HepG2 (cell line): ENCODE measurements at regions not wholly inside any gene's neighbourhood (a gene's known extent, or its start where the extent isn't known, plus 50 kb on each side); places are given as distances from the start of the nearest gene placed in this dataset.

Experiments
- ATAC-seq: fragments of 200-7000 bp; cut with Tn5 transposase; 3 replicates; pipeline ENCODE4 v1.9.1; 2020; ENCODE audit warnings: mild to moderate bottlenecking, moderate library complexity
- BruUV-seq: library from RNA; stranded (reverse); fragments of 400-500 nt; replicated peaks from 2 replicates; lab custom pipeline; 2021; lab: Mats Ljungman, UMichigan
- CTCF ChIA-PET: fragments of 300-600 bp; formaldehyde crosslinking; extraction: SDS; loops from one replicate; lab custom pipeline; 2021; ENCODE audit warnings: low total read pairs, inconsistent platforms, low intra/inter-chr PET ratio; lab: Yijun Ruan, JAX
- POLR2A ChIA-PET: fragments of 350-600 bp; sonication (Branson Sonifier 250); formaldehyde crosslinking; loops from one replicate; lab custom pipeline; 2020; ENCODE audit warnings: antibody characterized with exemption, inconsistent platforms; lab: Yijun Ruan, JAX
- DNase-seq: peaks from one replicate; pipeline ENCODE4 v3.0.0-alpha.2; 2015; ENCODE audit warnings: low spot score
- FAIRE-seq: peaks from 3 replicates; lab custom pipeline; 2011; peaks lifted over from hg19 to GRCh38; lab: Jason Lieb, UNC
- H2AFZ ChIP-seq: one replicate; pipeline ENCODE4 v1.6.1; 2011; ENCODE audit warnings: low read length, inconsistent platforms
- H3K27ac ChIP-seq: fragments of 300-600 bp; 3 replicates; pipeline ENCODE4 v1.8.0; 2011; ENCODE audit warnings: mixed run types, mild to moderate bottlenecking, mixed read lengths, low read length, inconsistent platforms; ENCODE audit not compliant: insufficient read depth; ENCODE audit errors: extremely low read length
- H3K27me3 ChIP-seq, 2 experiments: fragments of 200-600 bp in 1 of 2; 2 replicates in 1 of 2; 3 replicates in 1 of 2; pipeline versions ENCODE4 v1.6.0 to v1.8.0; 2011; ENCODE audit warnings: low read length in 2 of 2, mild to moderate bottlenecking in 2 of 2, moderate library complexity in 2 of 2, inconsistent platforms in 1 of 2; ENCODE audit not compliant: insufficient read depth in 2 of 2, control insufficient read depth in 1 of 2
- H3K36me3 ChIP-seq, 2 experiments: fragments of 200-600 bp in 1 of 2; replicated peaks in 1 of 2; 2 replicates in 1 of 2; 3 replicates in 1 of 2; pipeline versions ENCODE4 v1.5.1 to v1.8.0; 2011; ENCODE audit warnings: low read length in 2 of 2, inconsistent platforms in 1 of 2; ENCODE audit not compliant: insufficient read depth in 2 of 2, control insufficient read depth in 1 of 2
- H3K4me1 ChIP-seq: 2 replicates; pipeline ENCODE4 v1.5.1; 2012; ENCODE audit warnings: low read length, inconsistent platforms; ENCODE audit not compliant: insufficient read depth
- H3K4me2 ChIP-seq: 2 replicates; pipeline ENCODE4 v1.6.0; 2011; ENCODE audit warnings: low read depth, low read length, inconsistent platforms
- H3K4me3 ChIP-seq, 3 experiments: fragments of 200-600 bp in 1 of 3; sonication (generic), shearing (Covaris generic) in 1 of 3; replicated peaks in 1 of 3; 2 replicates each; pipeline ENCODE4 v1.5.1; 2011 to 2016; ENCODE audit warnings: low read length in 3 of 3, inconsistent platforms in 2 of 3, low read depth in 2 of 3, mild to moderate bottlenecking in 2 of 3, control low read depth in 1 of 3, mixed read lengths in 1 of 3; ENCODE audit not compliant: insufficient read depth in 1 of 3
- H3K79me2 ChIP-seq: one replicate; pipeline ENCODE4 v1.6.1; 2011; ENCODE audit warnings: low read length, inconsistent platforms; ENCODE audit not compliant: insufficient read depth
- H3K9ac ChIP-seq: 2 replicates; pipeline ENCODE4 v1.6.0; 2011; ENCODE audit warnings: mild to moderate bottlenecking, low read depth, low read length, inconsistent platforms; ENCODE audit not compliant: insufficient read depth
- H3K9me3 ChIP-seq: 2 replicates; pipeline ENCODE4 v1.5.1; 2012; ENCODE audit warnings: mild to moderate bottlenecking, low read length
- H4K20me1 ChIP-seq: 2 replicates; pipeline ENCODE4 v1.6.0; 2011; ENCODE audit warnings: inconsistent platforms, mild to moderate bottlenecking, low read length, moderate library complexity; ENCODE audit not compliant: insufficient read depth
- AHDC1 ChIP-seq: sonication (generic); formaldehyde crosslinking; IDR thresholded peaks from 2 replicates; pipeline ENCODE4 v1.5.1; 2020; ENCODE audit warnings: mild to moderate bottlenecking, missing genetic modification reagents, borderline replicate concordance
- GATAD2A ChIP-seq: IDR thresholded peaks from 2 replicates; pipeline ENCODE4 v1.6.1; 2016
- HINFP ChIP-seq: sonication (generic); formaldehyde crosslinking; IDR thresholded peaks from 2 replicates; pipeline ENCODE4 v1.4.0; 2020; ENCODE audit warnings: low read depth, mild to moderate bottlenecking, missing genetic modification reagents
- ISX ChIP-seq: sonication (generic); formaldehyde crosslinking; conservative IDR thresholded peaks from 2 replicates; pipeline ENCODE4 v1.5.0; 2020; ENCODE audit warnings: missing genetic modification reagents
- PAF1 ChIP-seq: IDR thresholded peaks from 2 replicates; pipeline ENCODE4 v1.6.1; 2016; ENCODE audit warnings: missing genetic modification reagents, missing compliant biosample characterization
- SMAD1 ChIP-seq: sonication (generic); formaldehyde crosslinking; IDR thresholded peaks from 2 replicates; pipeline ENCODE4 v1.4.0; 2020; ENCODE audit warnings: missing genetic modification reagents, low read depth, mild to moderate bottlenecking, borderline replicate concordance
- STAT5B ChIP-seq: sonication (generic); formaldehyde crosslinking; IDR thresholded peaks from 2 replicates; pipeline ENCODE4 v1.4.0; 2020; ENCODE audit warnings: missing genetic modification reagents
- SYNCRIP ChIP-seq: fragments of 200-400 bp; formaldehyde crosslinking; IDR thresholded peaks from 2 replicates; pipeline ENCODE4 v1.6.1; 2018; ENCODE audit warnings: mild to moderate bottlenecking, low read depth, low read length; ENCODE audit not compliant: insufficient read depth
- TBP ChIP-seq: sonication (generic); formaldehyde crosslinking; IDR thresholded peaks from 2 replicates; pipeline ENCODE4 v1.5.0; 2020; ENCODE audit warnings: missing genetic modification reagents
- U2AF2 ChIP-seq: fragments of 200-400 bp; formaldehyde crosslinking; IDR thresholded peaks from 2 replicates; pipeline ENCODE4 v1.6.1; 2017; ENCODE audit warnings: low read depth, mild to moderate bottlenecking, low read length
- ZBTB46 ChIP-seq: sonication (generic); formaldehyde crosslinking; IDR thresholded peaks from 2 replicates; pipeline ENCODE4 v1.4.0; 2020; ENCODE audit warnings: mild to moderate bottlenecking, missing genetic modification reagents, borderline replicate concordance
- ZNF639 ChIP-seq: conservative IDR thresholded peaks from 2 replicates; pipeline ENCODE4 v1.6.1; 2018; ENCODE audit warnings: missing genetic modification reagents
- ZNF737 ChIP-seq: sonication (generic); formaldehyde crosslinking; IDR thresholded peaks from 2 replicates; pipeline ENCODE4 v1.5.0; 2020; ENCODE audit warnings: missing genetic modification reagents, mild to moderate bottlenecking, borderline replicate concordance
- ZNF749 ChIP-seq: sonication (generic); formaldehyde crosslinking; IDR thresholded peaks from 2 replicates; pipeline ENCODE4 v1.8.0; 2022; ENCODE audit warnings: mild to moderate bottlenecking, missing genetic modification reagents, moderate library complexity, borderline replicate concordance
- WGBS: methylation state at CpG from one replicate; pipeline ENCODE4 v1.1.6; 2017; ENCODE audit warnings: low lambda C conversion rate; 5-methylcytosine and 5-hydroxymethylcytosine counted together
- in situ Hi-C: cut with HindIII; loops from 2 replicates; pipeline ENCODE4 v1.10.0; 2017; ENCODE audit warnings: low pct_unique_long_range_greater_than_20kb; ENCODE audit not compliant: extremely low pct_ligation_motif_present
- intact Hi-C: fragments of 100-400 bp; cut with micrococcal nuclease; formaldehyde crosslinking; loops from one replicate; pipeline ENCODE4 v1.10.0; 2022; ENCODE audit not compliant: unreplicated experiment

- ATAC-seq (no peak), DNase-seq (no peak), FAIRE-seq (no peak)
- intact Hi-C loops (no loop called here), in situ Hi-C loops (no loop called here)
- BruUV-seq = no TSS peak
- ChIA-PET POLR2A (no interaction called here), CTCF (no interaction called here)
- Histone ChIP-seq H3K27ac (no peak overlapping the region), H2AFZ (no peak overlapping the region), H3K79me2 (no peaks in the 10 kb centered on the region), H3K4me2 (no peak overlapping the region), H3K36me3 (no peaks in the 10 kb centered on the region), H3K9ac (no peak overlapping the region), H3K9me3 (no peaks in the 10 kb centered on the region), H3K4me3 (no peak overlapping the region), H3K4me1 (peaks cover 1% of the 10 kb centered on the region), H4K20me1 (no peaks in the 10 kb centered on the region), H3K27me3 (no peaks in the 10 kb centered on the region)
- WGBS = 30% methylated on average over 1 of the region's 1 CpG
- TF ChIP-seq U2AF2 (no peak), PAF1 (CRISPR knock-in tag) (no peak), TBP (no peak), GATAD2A (CRISPR knock-in tag) (no peak), SYNCRIP (no peak), SMAD1 (CRISPR knock-in tag) (no peak), ZBTB46 (CRISPR knock-in tag) (no peak), ZNF737 (no peak), STAT5B (CRISPR knock-in tag) (no peak), ISX (CRISPR knock-in tag) (no peak), HINFP (no peak), ZNF639 (CRISPR knock-in tag) (no peak), ZNF749 (CRISPR knock-in tag) (no peak), AHDC1 (CRISPR knock-in tag) (no peak)
Measured at GRCh38 chr4:110735686-110736085, 112.8 kb upstream of the PITX2 start.
